HG02840 (cell line): ENCODE measurements at regions not wholly inside any gene's neighbourhood (a gene's known extent, or its start where the extent isn't known, plus 50 kb on each side); places are given as distances from the start of the nearest gene placed in this dataset.

Source experiments
- ATAC-seq: cut with Tn5 transposase; IDR thresholded peaks from one replicate; pipeline ENCODE4 v1.9.1; 2021; ENCODE audit warnings: mild to moderate bottlenecking, moderate library complexity, moderate number of reproducible peaks; ENCODE audit not compliant: unreplicated experiment, low FRiP score

DNA sequence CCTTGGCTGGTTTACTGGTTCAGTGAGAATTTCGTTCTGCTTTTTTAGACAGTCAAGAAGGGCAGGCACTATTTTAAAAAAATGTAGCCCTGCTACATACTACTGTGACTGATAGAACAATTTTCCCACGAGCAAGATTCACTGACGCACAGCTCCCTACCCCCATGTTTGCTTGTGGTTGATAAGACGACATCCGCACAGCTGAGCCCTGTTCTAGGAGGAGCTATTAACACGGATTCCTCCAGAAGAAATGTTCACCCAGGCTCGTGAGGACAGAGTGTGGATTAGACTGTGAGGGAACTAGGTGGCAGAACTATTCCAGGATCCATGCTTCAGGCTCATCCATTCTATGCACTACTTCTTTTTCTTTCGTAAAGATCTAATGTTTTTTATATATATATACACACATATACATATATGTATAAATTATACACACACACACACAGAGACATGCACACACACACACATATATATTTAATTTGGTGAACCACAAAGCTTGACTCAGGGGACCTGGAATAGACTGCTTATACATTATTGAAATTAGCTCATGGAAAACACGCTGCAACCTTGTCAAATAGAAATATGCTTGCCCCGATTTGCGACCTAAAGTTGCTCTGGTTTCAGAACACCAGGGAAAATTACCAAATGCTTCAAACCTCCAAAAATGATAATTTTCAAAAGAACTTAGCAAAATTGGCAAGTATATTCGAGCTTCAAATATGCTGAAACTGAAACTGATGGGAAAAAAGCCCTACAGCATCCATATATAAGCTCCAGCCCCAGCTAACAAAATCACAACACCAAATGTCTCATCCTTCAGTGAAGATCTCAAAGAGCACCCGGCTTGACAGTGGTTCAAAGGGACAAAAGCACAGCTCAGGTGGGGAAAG, 370.4 kb downstream of the SOCS6 start:
- ATAC-seq: no peak

GRCh38 chr18:70653671-70654070, 364.8 kb downstream of the SOCS6 start:
- ATAC-seq: no peak

DNA sequence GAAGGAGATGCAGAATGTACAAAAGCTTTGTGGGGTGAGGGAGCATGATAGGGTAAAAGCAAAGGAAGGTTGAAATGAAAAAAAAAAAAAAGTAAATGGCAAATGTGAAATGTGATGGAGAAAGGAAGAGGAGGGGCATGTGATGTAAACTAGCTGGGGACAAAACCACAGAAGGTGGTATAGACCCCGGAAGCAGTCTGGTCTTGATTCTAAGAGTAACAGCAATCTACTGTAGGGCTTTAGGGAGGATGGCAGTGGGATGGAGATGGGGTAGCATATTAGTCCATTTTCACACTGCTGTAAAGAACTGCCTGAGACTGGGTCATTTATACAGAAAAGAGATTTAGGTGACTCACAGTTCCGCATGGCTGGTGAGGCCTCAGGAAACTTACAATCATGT, 362.0 kb downstream of the SOCS6 start:
- ATAC-seq: no peak

GRCh38 chr18:70649683-70650082, 360.8 kb downstream of the SOCS6 start:
- ATAC-seq: no peak

- ATAC-seq: no peak
These were observed 357.1 kb downstream of the SOCS6 start for GRCh38 chr18:70645971-70646370.

GRCh38 chr18:70643812-70644211, 355.0 kb downstream of the SOCS6 start:
- ATAC-seq: no peak

DNA sequence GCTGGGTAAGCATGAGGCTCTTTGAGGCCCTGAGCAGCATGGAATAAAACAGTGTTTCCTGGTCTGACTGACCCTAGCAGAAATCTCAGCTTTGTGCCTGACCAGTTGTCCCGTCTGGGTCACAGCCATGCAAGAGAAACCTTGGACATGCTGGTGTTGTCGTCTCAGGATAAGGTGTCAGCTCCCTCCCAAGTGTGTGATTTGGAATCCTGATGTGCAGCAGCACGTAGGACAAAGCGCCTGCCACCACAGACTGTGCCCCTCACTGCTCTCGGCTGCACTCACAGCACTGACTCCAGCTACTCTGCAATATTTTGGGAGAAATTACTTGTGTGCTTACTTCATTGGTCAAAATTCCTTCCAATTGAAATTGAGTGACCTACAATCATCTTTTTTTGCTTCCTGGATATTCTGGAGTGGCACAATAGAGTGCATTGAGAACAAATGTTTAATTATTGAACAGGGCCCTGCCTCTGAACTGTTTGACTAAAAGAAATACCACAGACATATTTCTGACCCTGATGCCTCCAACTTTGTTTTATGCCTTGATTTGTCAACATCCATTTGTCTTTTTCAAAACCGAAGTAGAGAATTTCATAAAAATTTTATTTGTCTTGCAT, 352.4 kb downstream of the SOCS6 start:
- no peak for ATAC-seq

DNA sequence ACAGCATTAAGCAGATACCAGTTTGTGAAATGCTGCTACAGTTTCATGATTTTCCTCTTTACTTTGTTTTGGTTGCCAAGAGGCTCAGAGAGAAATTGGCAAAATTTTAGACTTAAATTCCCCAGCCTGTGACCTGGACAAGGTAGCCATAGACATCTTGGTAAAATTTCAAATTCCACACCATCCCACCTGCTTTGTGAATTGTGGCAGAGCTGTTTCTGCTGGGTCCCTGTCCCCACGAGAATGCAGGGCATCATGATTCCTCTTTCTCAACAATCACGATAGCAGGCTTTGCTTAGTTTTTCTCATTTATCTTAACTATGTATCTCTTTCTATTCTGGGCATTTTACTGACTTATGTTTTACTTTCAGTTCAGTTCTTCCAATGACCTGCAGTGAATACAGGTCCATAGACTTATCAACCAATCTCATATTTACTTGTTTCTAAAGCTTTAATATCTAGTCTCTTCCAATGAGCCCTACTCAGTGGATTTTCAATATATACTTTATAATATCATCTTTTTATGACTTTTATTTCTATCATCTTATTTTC, 351.6 kb downstream of the SOCS6 start:
- no peak for ATAC-seq

DNA sequence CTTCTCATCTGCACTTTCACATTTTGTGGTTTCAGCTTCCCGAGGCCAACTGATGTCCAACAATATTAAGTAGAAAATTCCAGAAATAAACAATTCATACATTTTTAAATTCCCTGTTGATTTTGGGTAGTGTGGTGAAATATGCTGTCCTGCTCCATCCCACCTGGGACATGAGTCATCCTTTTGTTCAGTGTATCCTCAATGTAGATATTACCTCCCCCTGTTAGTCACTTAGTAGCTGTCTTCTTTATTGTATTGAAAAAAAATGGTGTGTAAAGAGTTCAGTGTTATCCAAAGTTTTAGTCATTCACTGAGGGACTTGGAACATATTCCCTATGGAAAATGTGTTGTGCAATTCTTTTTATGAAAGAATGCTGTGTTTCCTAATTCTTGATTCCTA, 348.1 kb downstream of the SOCS6 start:
- no peak for ATAC-seq

GRCh38 chr18:70634576-70635147, 345.8 kb downstream of the SOCS6 start:
- no peak for ATAC-seq

DNA sequence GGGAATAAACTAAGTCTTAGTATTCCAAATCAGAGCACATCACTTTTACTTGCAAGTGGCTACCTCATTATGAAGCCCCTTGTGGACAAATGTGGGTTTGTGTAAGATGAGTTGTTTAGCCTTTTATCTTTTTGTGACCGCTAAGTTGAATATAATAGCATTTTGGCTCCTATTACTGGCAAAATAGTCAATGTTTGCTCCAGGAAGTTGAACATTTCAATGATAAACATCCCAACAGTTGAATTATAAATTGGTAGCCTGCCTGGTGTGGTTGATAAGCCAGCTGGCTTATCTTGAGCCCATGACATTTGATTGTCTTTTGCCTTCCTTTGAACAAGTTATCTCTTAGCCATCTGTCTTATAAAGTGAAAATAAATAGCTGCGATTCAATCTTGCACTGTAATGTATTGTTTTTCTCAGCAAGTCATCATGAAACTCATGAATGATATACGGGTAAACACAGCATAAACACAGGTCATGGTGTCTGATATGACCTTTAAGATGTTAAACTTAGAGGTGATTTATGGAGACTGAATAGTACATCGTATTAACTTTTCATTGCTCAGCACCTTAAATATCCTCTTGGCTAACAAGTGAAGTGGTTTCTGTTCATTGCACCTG, 338.4 kb downstream of the SOCS6 start:
- no peak for ATAC-seq

GRCh38 chr18:70622622-70623419, 334.0 kb downstream of the SOCS6 start:
- no peak for ATAC-seq

DNA sequence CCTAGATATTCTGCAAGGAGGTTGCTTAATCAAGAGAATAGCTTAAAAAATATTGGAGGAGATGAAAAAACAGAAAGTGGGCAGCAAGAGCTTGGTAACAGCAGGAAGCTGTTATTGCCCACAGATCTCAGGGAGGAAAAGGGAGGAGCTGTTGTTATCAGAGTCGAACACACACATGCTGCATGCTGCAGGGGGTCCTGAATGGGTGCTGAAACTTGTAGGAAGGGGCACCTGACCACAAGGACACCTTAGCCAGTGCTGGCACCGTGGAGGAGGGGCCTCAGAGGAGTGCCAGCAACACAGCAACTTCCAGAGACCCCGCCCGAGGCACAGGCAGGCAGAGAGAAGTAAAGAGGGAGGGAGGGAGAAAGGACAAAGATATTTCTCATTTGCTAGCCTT, 332.9 kb downstream of the SOCS6 start:
- ATAC-seq: no peak

- ATAC-seq: no peak
These were observed 332.2 kb downstream of the SOCS6 start for GRCh38 chr18:70620837-70621612.

DNA sequence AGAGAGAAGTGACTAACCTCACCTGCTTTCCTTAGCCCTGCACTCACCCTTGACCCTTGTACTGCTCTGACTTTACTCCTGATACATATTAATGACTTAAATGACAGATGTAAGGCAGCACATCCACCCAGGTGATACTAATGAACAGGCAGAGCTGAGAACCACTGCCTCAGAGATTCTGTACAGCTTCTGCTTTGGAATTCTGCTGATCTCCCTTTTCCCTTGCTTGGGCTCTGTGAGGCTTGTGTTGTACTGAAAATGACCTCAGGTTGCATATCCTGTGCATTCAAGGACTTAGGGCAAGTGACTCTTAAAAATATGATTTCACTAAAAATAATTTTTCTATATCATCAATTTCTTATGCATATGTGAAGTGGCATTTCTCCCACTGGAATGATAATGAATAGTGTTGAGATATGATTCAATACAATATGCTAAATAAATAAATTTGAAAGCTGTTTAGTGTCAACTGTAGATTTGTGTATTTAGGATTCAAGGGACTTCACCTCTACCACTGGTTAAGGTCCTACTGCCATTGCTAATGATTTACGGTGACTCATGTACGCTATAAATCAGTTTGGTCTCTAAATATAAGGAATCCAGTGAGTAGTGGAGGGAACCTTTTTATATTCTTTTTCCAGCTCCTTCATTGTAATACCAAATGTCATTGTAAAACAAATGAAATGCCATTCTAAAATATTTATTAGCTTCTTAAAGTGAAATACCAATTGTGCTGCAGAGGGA, 328.3 kb downstream of the SOCS6 start:
- no peak for ATAC-seq

- ATAC-seq: no peak
These were observed 311.5 kb downstream of the SOCS6 start for GRCh38 chr18:70600225-70600925.

- ATAC-seq: no peak
These were observed 309.6 kb downstream of the SOCS6 start for GRCh38 chr18:70598406-70598805.

DNA sequence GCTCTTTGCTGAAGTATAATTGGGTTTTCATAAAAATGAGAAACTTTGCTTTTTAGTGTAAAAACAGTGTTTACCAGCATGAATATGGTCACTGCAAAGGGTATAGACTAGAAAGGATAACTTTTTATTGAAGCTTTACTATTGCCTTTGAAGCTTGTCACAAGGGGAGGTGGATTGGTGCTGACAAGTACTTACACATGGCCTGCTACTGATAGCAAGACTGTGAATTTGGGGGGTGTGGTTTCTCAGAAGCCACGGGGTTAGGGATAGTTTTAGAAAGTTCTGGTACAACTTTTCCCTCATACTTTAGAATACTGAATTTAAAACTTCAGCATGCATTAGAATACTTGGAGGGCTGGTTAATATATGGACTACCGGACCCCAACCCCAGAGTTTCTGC, 294.1 kb downstream of the SOCS6 start:
- no peak for ATAC-seq
